SK-N-SH treated with all-trans-retinoic acid at 6 μM for 48 hours (cell line): ENCODE measurements at regions not wholly inside any gene's neighbourhood (a gene's known extent, or its start where the extent isn't known, plus 50 kb on each side); places are given as distances from the start of the nearest gene placed in this dataset.

ENCODE experiments used
- ARNTL ChIP-seq: fragments of 450-650 bp; formaldehyde crosslinking; IDR thresholded peaks from 2 replicates; pipeline ENCODE4 v1.5.0; 2020; ENCODE audit warnings: low read depth, mild to moderate bottlenecking, moderate library complexity, borderline replicate concordance
- CSDC2 ChIP-seq: fragments of 250-450 bp; sonication (Bioruptor Pico); IDR thresholded peaks from 2 replicates; pipeline ENCODE4 v1.5.0; 2020; ENCODE audit warnings: mild to moderate bottlenecking, moderate library complexity
- GLIS3 ChIP-seq: fragments of 250-450 bp; sonication (Bioruptor Pico); IDR thresholded peaks from 2 replicates; pipeline ENCODE4 v1.5.0; 2020; ENCODE audit warnings: mild to moderate bottlenecking, moderate library complexity
- PATZ1 ChIP-seq: fragments of 250-450 bp; sonication (Bioruptor Pico); IDR thresholded peaks from 2 replicates; pipeline ENCODE4 v1.8.0; 2020; ENCODE audit warnings: mild to moderate bottlenecking, moderate library complexity, borderline replicate concordance
- ZFP3 ChIP-seq: fragments of 250-450 bp; sonication (Bioruptor Pico); IDR thresholded peaks from 2 replicates; pipeline ENCODE4 v1.5.0; 2020; ENCODE audit warnings: mild to moderate bottlenecking, moderate library complexity
- ZFP30 ChIP-seq: fragments of 450-650 bp; formaldehyde crosslinking; IDR thresholded peaks from 2 replicates; pipeline ENCODE4 v1.5.0; 2022; ENCODE audit warnings: mild to moderate bottlenecking, moderate library complexity

GRCh38 chr3:194937882-194938321 is 252.2 kb downstream of the FAM43A start:
- TF ChIP-seq GLIS3 (CRISPR knock-in tag) (no peak), PATZ1 (CRISPR knock-in tag) (no peak), CSDC2 (CRISPR knock-in tag) (no peak), ZFP3 (CRISPR knock-in tag) (no peak), ZFP30 (CRISPR knock-in tag) (no peak), ARNTL (CRISPR knock-in tag) (no peak)
